H9 (cell line): ENCODE measurements at regions not wholly inside any gene's neighbourhood (a gene's known extent, or its start where the extent isn't known, plus 50 kb on each side); places are given as distances from the start of the nearest gene placed in this dataset.

Experiments
- DNase-seq: peaks from one replicate; pipeline ENCODE4 v3.0.0-alpha.2; 2017
- H2AFZ ChIP-seq: one replicate; pipeline ENCODE4 v1.6.1; 2013; ENCODE audit warnings: mild to moderate bottlenecking, low read length, control low read depth, moderate library complexity
- H2AK5ac ChIP-seq: 2 replicates; pipeline ENCODE4 v1.6.1; 2013; ENCODE audit warnings: low read length, control low read depth, mixed read lengths; ENCODE audit not compliant: insufficient read length
- H2BK120ac ChIP-seq: one replicate; pipeline ENCODE4 v1.6.1; 2013; ENCODE audit warnings: low read depth, mild to moderate bottlenecking, low read length, control low read depth, inconsistent platforms; ENCODE audit not compliant: poor library complexity, severe bottlenecking
- H2BK12ac ChIP-seq: 2 replicates; pipeline ENCODE4 v1.6.1; 2013; ENCODE audit warnings: low read length, control low read depth, mixed read lengths, low read depth; ENCODE audit not compliant: insufficient read length
- H2BK15ac ChIP-seq: 2 replicates; pipeline ENCODE4 v1.6.1; 2013; ENCODE audit warnings: low read depth, low read length, control low read depth
- H2BK20ac ChIP-seq: one replicate; pipeline ENCODE4 v1.6.1; 2013; ENCODE audit warnings: low read depth, mild to moderate bottlenecking, low read length, control low read depth, inconsistent platforms; ENCODE audit not compliant: poor library complexity, severe bottlenecking
- H2BK5ac ChIP-seq: 2 replicates; pipeline ENCODE4 v1.6.1; 2013; ENCODE audit warnings: low read length, control low read depth, mixed read lengths; ENCODE audit not compliant: insufficient read length
- H3K14ac ChIP-seq: 2 replicates; pipeline ENCODE4 v1.6.1; 2013; ENCODE audit warnings: low read length, control low read depth; ENCODE audit not compliant: insufficient read depth
- H3K18ac ChIP-seq: 2 replicates; pipeline ENCODE4 v1.6.1; 2013; ENCODE audit warnings: low read depth, mild to moderate bottlenecking, mixed read lengths, low read length, control low read depth; ENCODE audit not compliant: insufficient read length
- H3K23ac ChIP-seq: 2 replicates; pipeline ENCODE4 v1.6.1; 2013; ENCODE audit warnings: low read length, control low read depth, mixed read lengths, low read depth; ENCODE audit not compliant: insufficient read length
- H3K23me2 ChIP-seq: 2 replicates; pipeline ENCODE4 v1.6.1; 2013; ENCODE audit warnings: low read depth, mild to moderate bottlenecking, mixed read lengths, low read length, control low read depth; ENCODE audit not compliant: insufficient read length, poor library complexity, severe bottlenecking
- H3K27ac ChIP-seq: 2 replicates; pipeline ENCODE4 v1.5.1; 2013; ENCODE audit warnings: low read length, control low read depth, mixed read lengths, low read depth; ENCODE audit not compliant: insufficient read length
- H3K27me3 ChIP-seq: 2 replicates; pipeline ENCODE4 v1.6.1; 2013; ENCODE audit warnings: low read length, control low read depth, inconsistent platforms; ENCODE audit not compliant: insufficient read depth
- H3K4ac ChIP-seq: 2 replicates; pipeline ENCODE4 v1.6.1; 2013; ENCODE audit warnings: low read depth, mild to moderate bottlenecking, control low read depth, inconsistent platforms, low read length, moderate library complexity
- H3K4me1 ChIP-seq: 2 replicates; pipeline ENCODE4 v1.6.1; 2013; ENCODE audit warnings: low read length, control low read depth, inconsistent platforms; ENCODE audit not compliant: insufficient read depth
- H3K4me2 ChIP-seq: 2 replicates; pipeline ENCODE4 v1.6.1; 2013; ENCODE audit warnings: low read length, control low read depth, mixed read lengths; ENCODE audit not compliant: insufficient read length, insufficient read depth
- H3K56ac ChIP-seq: 2 replicates; pipeline ENCODE4 v1.6.1; 2013; ENCODE audit warnings: low read depth, mild to moderate bottlenecking, mixed read lengths, low read length, control low read depth; ENCODE audit not compliant: insufficient read length
- H3K79me1 ChIP-seq: 2 replicates; pipeline ENCODE4 v1.6.1; 2013; ENCODE audit warnings: low read depth, mild to moderate bottlenecking, moderate library complexity, low read length, control low read depth, inconsistent platforms; ENCODE audit not compliant: insufficient read depth, poor library complexity, severe bottlenecking
- H3K79me2 ChIP-seq: 2 replicates; pipeline ENCODE4 v1.6.1; 2013; ENCODE audit warnings: low read length, control low read depth, inconsistent platforms; ENCODE audit not compliant: insufficient read depth
- H3K9ac ChIP-seq: 2 replicates; pipeline ENCODE4 v1.6.1; 2013; ENCODE audit warnings: low read length, control low read depth, mixed read lengths; ENCODE audit not compliant: insufficient read length; ENCODE audit errors: extremely low read depth
- H3K9me3 ChIP-seq: one replicate; pipeline ENCODE4 v1.6.1; 2013; ENCODE audit warnings: low read depth, low read length, inconsistent platforms; ENCODE audit not compliant: control insufficient read depth
- H3T11ph ChIP-seq: one replicate; pipeline ENCODE4 v1.6.1; 2013; ENCODE audit warnings: mild to moderate bottlenecking, low read length, control low read depth, inconsistent platforms
- H4K20me1 ChIP-seq: one replicate; pipeline ENCODE4 v1.6.1; 2013; ENCODE audit not compliant: control insufficient read depth, insufficient read length, insufficient read depth
- H4K5ac ChIP-seq: 2 replicates; pipeline ENCODE4 v1.6.1; 2013; ENCODE audit warnings: low read depth, mild to moderate bottlenecking, mixed read lengths, low read length, control low read depth; ENCODE audit not compliant: insufficient read length
- H4K8ac ChIP-seq: replicated peaks from 2 replicates; pipeline ENCODE4 v1.6.1; 2013; ENCODE audit warnings: low read length, control low read depth, mixed read lengths, low read depth; ENCODE audit not compliant: insufficient read length
- H4K91ac ChIP-seq: 2 replicates; pipeline ENCODE4 v1.6.1; 2013; ENCODE audit warnings: low read depth, mild to moderate bottlenecking, moderate library complexity, mixed read lengths, low read length, control low read depth; ENCODE audit not compliant: insufficient read length
- H3K27ac Mint-ChIP-seq, 3 experiments: 2 replicates in 2 of 3; 3 replicates in 1 of 3; pipeline ENCODE4 v1.8.0; 2020 to 2021; ENCODE audit warnings: mixed read lengths in 3 of 3, mild to moderate bottlenecking in 1 of 3, moderate library complexity in 1 of 3
- H3K27me3 Mint-ChIP-seq: 2 replicates; pipeline ENCODE4 v1.8.0; 2021; ENCODE audit warnings: low read depth, mild to moderate bottlenecking, moderate library complexity, mixed read lengths
- H3K36me3 Mint-ChIP-seq, 3 experiments: 2 replicates in 2 of 3; 3 replicates in 1 of 3; pipeline ENCODE4 v1.8.0; 2020 to 2021; ENCODE audit warnings: low read depth in 3 of 3, mixed read lengths in 3 of 3; ENCODE audit not compliant: insufficient read depth in 1 of 3
- H3K4me1 Mint-ChIP-seq, 2 experiments: 2 replicates each; pipeline ENCODE4 v1.8.0; 2020; ENCODE audit warnings: mixed read lengths in 2 of 2
- H3K4me3 Mint-ChIP-seq, 2 experiments: 2 replicates in 1 of 2; 3 replicates in 1 of 2; pipeline ENCODE4 v1.8.0; 2020 to 2021; ENCODE audit warnings: mild to moderate bottlenecking in 2 of 2, mixed read lengths in 2 of 2, moderate library complexity in 1 of 2
- H3K9me3 Mint-ChIP-seq, 2 experiments: 2 replicates in 1 of 2; 3 replicates in 1 of 2; pipeline ENCODE4 v1.8.0; 2020; ENCODE audit warnings: mild to moderate bottlenecking in 2 of 2, mixed read lengths in 2 of 2, moderate library complexity in 1 of 2
- WGBS: extraction: QIAGEN DNeasy Blood & Tissue Kit; methylation state at CpG from one replicate; pipeline ENCODE4 v1.1.7; 2013; ENCODE audit warnings: missing lambda C conversion rate, low lambda C conversion rate, mixed read lengths; ENCODE audit not compliant: insufficient read length; ENCODE audit errors: extremely low coverage; 5-methylcytosine and 5-hydroxymethylcytosine counted together
- TF ChIP-seq, protein P1 (sequence below): fragments of 200-600 bp; sonication (generic); conservative IDR thresholded peaks from 3 replicates; pipeline ENCODE4 v1.8.0; 2021; ENCODE audit warnings: antibody characterized with exemption, mild to moderate bottlenecking

DNA sequence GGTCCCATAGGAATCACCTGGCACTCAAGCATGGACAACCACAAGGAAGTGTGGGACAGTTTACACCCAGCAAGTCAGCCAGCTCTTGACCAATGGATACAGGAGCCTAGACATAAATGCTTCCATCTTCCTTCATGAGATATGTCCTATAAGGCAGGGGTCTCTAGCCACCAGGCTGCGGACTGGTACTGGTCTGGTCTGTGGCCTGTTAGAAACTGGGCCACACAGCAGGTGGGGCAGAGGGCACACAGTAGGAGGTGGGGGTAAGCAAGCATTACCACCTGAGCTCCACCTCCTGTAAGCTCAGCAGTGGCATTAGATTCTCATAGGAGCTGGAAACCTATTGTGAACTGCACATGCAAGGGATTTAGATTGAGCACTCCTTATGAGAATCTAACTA lies 437.1 kb downstream of the CD109 start:
- H3K4me2 ChIP-seq: no peak overlapping the region
- H3K27ac ChIP-seq: no peak overlapping the region
- TF ChIP-seq, protein P1, sequence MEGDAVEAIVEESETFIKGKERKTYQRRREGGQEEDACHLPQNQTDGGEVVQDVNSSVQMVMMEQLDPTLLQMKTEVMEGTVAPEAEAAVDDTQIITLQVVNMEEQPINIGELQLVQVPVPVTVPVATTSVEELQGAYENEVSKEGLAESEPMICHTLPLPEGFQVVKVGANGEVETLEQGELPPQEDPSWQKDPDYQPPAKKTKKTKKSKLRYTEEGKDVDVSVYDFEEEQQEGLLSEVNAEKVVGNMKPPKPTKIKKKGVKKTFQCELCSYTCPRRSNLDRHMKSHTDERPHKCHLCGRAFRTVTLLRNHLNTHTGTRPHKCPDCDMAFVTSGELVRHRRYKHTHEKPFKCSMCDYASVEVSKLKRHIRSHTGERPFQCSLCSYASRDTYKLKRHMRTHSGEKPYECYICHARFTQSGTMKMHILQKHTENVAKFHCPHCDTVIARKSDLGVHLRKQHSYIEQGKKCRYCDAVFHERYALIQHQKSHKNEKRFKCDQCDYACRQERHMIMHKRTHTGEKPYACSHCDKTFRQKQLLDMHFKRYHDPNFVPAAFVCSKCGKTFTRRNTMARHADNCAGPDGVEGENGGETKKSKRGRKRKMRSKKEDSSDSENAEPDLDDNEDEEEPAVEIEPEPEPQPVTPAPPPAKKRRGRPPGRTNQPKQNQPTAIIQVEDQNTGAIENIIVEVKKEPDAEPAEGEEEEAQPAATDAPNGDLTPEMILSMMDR: no peak
- H3K9ac ChIP-seq: no peak overlapping the region
- H3K23me2 ChIP-seq: no peaks in the 10 kb centered on the region
- H4K91ac ChIP-seq: no peak overlapping the region
- no peak overlapping the region for H2BK12ac ChIP-seq
- H2AK5ac ChIP-seq: no peak overlapping the region
- no peak overlapping the region for H3K14ac ChIP-seq
- no peaks in the 10 kb centered on the region for H3K79me1 ChIP-seq
- H4K5ac ChIP-seq: no peak overlapping the region
- no peak overlapping the region for H2BK15ac ChIP-seq
- no peak overlapping the region for H3K18ac ChIP-seq
- H3K4me3 Mint-ChIP-seq: no peak overlapping the region
- no peak overlapping the region for H3K23ac ChIP-seq
- no peak overlapping the region for H2BK20ac ChIP-seq
- H3K27me3 Mint-ChIP-seq: no peaks in the 10 kb centered on the region; the same call in none of the 2 replicates
- no peak overlapping the region for H3K4ac ChIP-seq
- no peaks in the 10 kb centered on the region; a peak in 1 of 7 replicates for H3K36me3 Mint-ChIP-seq
- H3K27me3 ChIP-seq: no peaks in the 10 kb centered on the region
- no peaks in the 10 kb centered on the region for H3K4me1 ChIP-seq
- H2BK5ac ChIP-seq: no peak overlapping the region
- H3K79me2 ChIP-seq: no peaks in the 10 kb centered on the region
- H3T11ph ChIP-seq: no peak overlapping the region
- H3K9me3 Mint-ChIP-seq: peaks cover 6 to 8% of the 10 kb centered on the region in 2 experiments; a peak in 3 of 5 replicates
- H2AFZ ChIP-seq: no peak overlapping the region
- no peak for DNase-seq
- no peaks in the 10 kb centered on the region for H3K4me1 Mint-ChIP-seq
- H2BK120ac ChIP-seq: no peak overlapping the region
- H4K8ac ChIP-seq: no peak overlapping the region
- H3K9me3 ChIP-seq: no peaks in the 10 kb centered on the region
- WGBS: no CpG with 5 or more reads among the region's 1 CpG
- H3K27ac Mint-ChIP-seq: no peak overlapping the region
- H3K56ac ChIP-seq: no peak overlapping the region
- H4K20me1 ChIP-seq: no peaks in the 10 kb centered on the region
